ENCODE measurements at regions not wholly inside any gene's neighbourhood (a gene's known extent, or its start where the extent isn't known, plus 50 kb on each side); places are given as distances from the start of the nearest gene placed in this dataset.

DNA sequence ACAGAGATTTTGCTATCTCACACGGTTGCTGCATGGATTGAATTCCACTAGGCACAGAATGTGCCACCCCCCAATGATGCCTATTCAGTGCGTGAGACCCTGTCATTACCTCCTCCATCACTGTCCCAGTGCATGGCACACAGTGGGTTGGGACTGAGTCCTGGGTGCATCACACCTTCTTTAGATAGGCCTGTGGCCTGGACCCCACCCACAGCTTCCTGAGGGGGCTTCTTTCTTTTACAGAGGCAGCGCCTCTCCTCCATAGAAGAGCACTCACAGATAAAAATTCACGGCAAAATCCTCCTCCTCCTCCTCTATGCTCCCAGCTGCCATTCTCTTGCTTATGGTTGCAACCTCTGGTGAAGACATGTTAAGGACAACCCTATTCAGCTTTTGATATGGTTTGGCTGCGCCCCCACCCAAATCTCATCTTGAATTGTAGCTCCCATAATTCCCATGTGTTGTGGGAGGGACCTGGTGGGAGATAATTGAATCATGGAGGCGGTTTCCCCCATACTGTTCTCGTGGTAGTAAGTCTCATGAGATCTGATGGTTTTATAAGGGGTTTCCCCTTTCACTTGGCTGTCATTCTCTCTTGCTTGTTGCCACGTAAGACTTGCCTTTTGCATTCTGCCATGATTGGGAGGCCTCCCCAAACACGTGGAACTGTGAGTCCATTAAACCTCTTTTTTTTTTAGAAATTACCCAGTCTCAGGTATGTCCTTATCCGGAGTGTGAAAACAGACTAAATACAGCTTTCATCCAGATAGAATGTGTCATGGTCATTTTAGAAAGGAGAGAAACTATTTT is 147.6 kb downstream of the KLF13 start:
- no peak for DNase-seq
- Histone ChIP-seq H3K9me3 (ENCODE audit: low read length) (no peaks in the 10 kb centered on the region), H3K79me2 (ENCODE audit: low read length) (no peaks in the 10 kb centered on the region), H3K4me3 (ENCODE audit: low read length) (no peak overlapping the region), H3K9ac (ENCODE audit: low read length) (no peak overlapping the region), H3K27ac (ENCODE audit: low read length) (no peak overlapping the region), H3K27me3 (ENCODE audit: low read length) (0 out of 2 replicates have a peak, but pooled peaks cover 4% of the 10 kb centered on the region), H3K4me1 (ENCODE audit: low read length) (peaks cover 8% of the 10 kb centered on the region; the same call in 1 of the 2 replicates), H3K36me3 (ENCODE audit: insufficient read depth, low read length) (no peaks in the 10 kb centered on the region), H3K4me2 (ENCODE audit: low read depth, low read length, poor library complexity, severe bottlenecking) (no peak overlapping the region), H3K9me2 (replicated peaks; ENCODE audit: insufficient read depth, low read length) (no peaks in the 10 kb centered on the region), H4K20me1 (ENCODE audit: insufficient read depth, low read depth, low read length) (no peaks in the 10 kb centered on the region), H2AFZ (ENCODE audit: low read length) (no peak overlapping the region)

DNA sequence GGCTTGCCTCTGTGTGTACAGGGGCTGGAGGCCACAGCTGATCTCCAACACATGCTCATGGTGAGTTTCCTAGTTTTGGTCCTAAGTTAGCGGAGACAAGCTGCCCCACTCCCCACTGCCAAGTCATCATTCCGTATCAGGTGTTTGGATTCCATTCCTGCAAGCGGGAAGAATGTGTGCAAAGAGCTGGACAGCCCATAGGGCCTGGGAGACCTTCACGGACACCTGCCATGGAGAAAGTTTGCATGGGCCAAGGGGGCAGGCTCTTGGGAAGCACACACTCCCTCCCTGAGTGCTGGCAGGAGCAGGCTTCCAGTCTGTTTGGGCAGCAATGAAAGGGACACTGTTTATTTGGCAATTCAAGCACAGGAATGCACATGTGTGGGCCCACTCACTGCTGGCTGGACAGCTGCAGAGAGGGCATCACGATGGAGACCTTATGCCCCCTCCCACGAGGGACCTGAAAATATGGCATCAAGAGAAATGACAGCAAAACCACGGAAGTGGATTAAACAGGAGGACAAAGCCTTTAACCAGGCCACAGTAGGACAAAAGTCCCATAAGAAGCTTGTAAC is 149.7 kb downstream of the KLF13 start:
- peaks cover 8% of the 10 kb centered on the region; the same call in 1 of the 2 replicates for H3K4me1 ChIP-seq (ENCODE audit: low read length)
- H3K27ac ChIP-seq (ENCODE audit: low read length), result no peak overlapping the region
- no peaks in the 10 kb centered on the region for H3K79me2 ChIP-seq (ENCODE audit: low read length)
- H3K9ac ChIP-seq (ENCODE audit: low read length), result no peak overlapping the region
- DNase-seq, result no peak
- no peaks in the 10 kb centered on the region for H3K9me2 ChIP-seq (replicated peaks; ENCODE audit: insufficient read depth, low read length)
- no peak overlapping the region for H2AFZ ChIP-seq (ENCODE audit: low read length)
- no peak overlapping the region for H3K4me3 ChIP-seq (ENCODE audit: low read length)
- H3K36me3 ChIP-seq (ENCODE audit: insufficient read depth, low read length), result no peaks in the 10 kb centered on the region
- H4K20me1 ChIP-seq (ENCODE audit: insufficient read depth, low read depth, low read length), result no peaks in the 10 kb centered on the region
- H3K9me3 ChIP-seq (ENCODE audit: low read length), result no peaks in the 10 kb centered on the region
- no peak overlapping the region for H3K4me2 ChIP-seq (ENCODE audit: low read depth, low read length, poor library complexity, severe bottlenecking)
- 0 out of 2 replicates have a peak, but pooled peaks cover 4% of the 10 kb centered on the region for H3K27me3 ChIP-seq (ENCODE audit: low read length)

DNA sequence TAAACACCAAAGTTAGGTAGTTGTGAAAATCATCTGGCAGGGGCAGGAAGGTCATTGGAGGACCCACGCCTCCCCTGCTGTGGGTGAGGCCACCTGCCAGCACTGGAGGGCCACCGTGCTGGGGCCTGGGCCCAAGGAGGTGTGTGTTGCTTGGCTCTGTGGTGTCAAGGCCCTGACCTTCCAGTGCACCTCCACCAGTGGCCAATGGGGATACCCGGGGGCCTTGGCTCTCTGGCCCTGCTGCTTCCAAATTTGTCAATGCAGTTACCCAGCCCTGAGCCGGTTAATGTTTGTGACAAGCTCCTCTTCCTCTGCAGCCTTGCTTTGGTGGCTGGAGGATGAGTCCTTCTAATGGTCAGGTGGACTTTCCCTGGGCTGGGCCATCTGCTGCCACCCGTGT is 150.2 kb downstream of the KLF13 start:
- no peak overlapping the region for H3K4me2 ChIP-seq (ENCODE audit: low read depth, low read length, poor library complexity, severe bottlenecking)
- H4K20me1 ChIP-seq (ENCODE audit: insufficient read depth, low read depth, low read length), result no peaks in the 10 kb centered on the region
- H3K27ac ChIP-seq (ENCODE audit: low read length), result no peak overlapping the region
- no peak overlapping the region for H2AFZ ChIP-seq (ENCODE audit: low read length)
- 0 out of 2 replicates have a peak, but pooled peaks cover 4% of the 10 kb centered on the region for H3K27me3 ChIP-seq (ENCODE audit: low read length)
- H3K9me2 ChIP-seq (replicated peaks; ENCODE audit: insufficient read depth, low read length), result no peaks in the 10 kb centered on the region
- no peak for DNase-seq
- no peaks in the 10 kb centered on the region for H3K9me3 ChIP-seq (ENCODE audit: low read length)
- no peak overlapping the region for H3K9ac ChIP-seq (ENCODE audit: low read length)
- no peaks in the 10 kb centered on the region for H3K36me3 ChIP-seq (ENCODE audit: insufficient read depth, low read length)
- no peak overlapping the region for H3K4me3 ChIP-seq (ENCODE audit: low read length)
- no peaks in the 10 kb centered on the region for H3K79me2 ChIP-seq (ENCODE audit: low read length)
- peaks cover 8% of the 10 kb centered on the region; the same call in 1 of the 2 replicates for H3K4me1 ChIP-seq (ENCODE audit: low read length)

DNA sequence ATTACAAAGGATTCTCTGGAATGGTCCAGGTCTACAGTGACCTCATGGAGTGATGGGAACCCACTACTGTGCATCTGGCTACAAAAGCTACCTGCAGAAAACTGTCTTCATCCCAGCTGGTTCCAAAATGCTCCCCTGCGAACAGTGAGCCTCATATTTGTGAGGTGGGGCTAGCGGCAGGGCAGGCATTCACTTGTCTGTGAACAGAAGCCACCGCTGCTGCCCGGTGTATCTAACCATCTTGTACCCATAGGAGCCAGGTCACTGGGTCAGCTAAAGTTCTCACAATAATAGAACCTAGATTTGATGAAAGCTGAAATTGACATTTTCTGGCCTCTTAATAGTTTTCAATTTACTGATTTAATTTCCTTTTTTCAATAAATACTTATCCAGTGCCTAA is 150.7 kb downstream of the KLF13 start:
- Histone ChIP-seq H3K9ac (ENCODE audit: low read length) (no peak overlapping the region), H3K27ac (ENCODE audit: low read length) (no peak overlapping the region), H3K9me3 (ENCODE audit: low read length) (no peaks in the 10 kb centered on the region), H3K79me2 (ENCODE audit: low read length) (no peaks in the 10 kb centered on the region), H3K4me2 (ENCODE audit: low read depth, low read length, poor library complexity, severe bottlenecking) (no peak overlapping the region), H3K36me3 (ENCODE audit: insufficient read depth, low read length) (no peaks in the 10 kb centered on the region), H3K4me3 (ENCODE audit: low read length) (no peak overlapping the region), H3K9me2 (replicated peaks; ENCODE audit: insufficient read depth, low read length) (no peaks in the 10 kb centered on the region), H4K20me1 (ENCODE audit: insufficient read depth, low read depth, low read length) (no peaks in the 10 kb centered on the region), H3K4me1 (ENCODE audit: low read length) (peaks cover 8% of the 10 kb centered on the region; the same call in 1 of the 2 replicates), H3K27me3 (ENCODE audit: low read length) (0 out of 2 replicates have a peak, but pooled peaks cover 4% of the 10 kb centered on the region), H2AFZ (ENCODE audit: low read length) (no peak overlapping the region)
- DNase-seq, result no peak

DNA sequence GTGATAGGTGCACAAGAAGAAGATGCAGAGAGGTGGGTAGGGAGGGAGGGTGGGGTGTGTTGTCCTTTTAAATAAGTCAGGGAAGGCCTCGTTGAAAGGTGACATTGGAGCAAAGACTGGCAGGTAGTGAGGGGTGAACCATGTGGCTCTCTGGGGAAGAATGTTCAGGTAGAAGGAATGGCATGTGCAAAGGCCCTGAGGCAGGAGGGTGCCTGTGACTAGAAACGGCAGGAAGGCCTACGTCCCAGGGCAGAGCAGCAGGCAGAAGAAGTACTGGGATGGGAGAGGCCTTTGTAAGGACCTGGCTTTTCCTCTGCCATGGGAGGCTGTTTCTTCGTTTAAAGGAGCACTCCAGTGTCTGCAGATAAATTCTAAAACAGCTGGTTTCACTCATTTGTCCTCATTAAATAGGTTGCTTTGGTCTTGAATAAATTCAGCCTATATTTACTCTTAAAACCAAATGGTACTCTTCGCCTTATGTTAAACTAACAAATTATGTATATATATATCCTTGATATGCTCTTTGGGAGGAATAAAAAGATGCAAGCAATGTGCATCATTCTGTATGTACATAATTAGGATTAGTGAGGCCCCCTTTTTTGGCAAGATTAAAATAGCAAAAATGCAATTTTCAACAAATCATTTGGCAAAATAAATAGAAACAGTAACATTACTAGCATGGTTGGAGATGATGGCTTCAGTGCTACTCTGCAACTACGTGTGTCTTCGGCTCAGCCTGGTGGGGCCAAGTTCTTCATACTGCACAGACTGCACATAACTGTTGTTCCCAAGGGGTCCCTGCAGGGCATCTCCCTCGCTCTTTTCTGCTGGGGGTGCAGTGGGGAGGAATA is 151.4 kb downstream of the KLF13 start:
- Histone ChIP-seq H2AFZ (ENCODE audit: low read length) (no peak overlapping the region), H3K27me3 (ENCODE audit: low read length) (0 out of 2 replicates have a peak, but pooled peaks cover 4% of the 10 kb centered on the region), H3K36me3 (ENCODE audit: insufficient read depth, low read length) (no peaks in the 10 kb centered on the region), H4K20me1 (ENCODE audit: insufficient read depth, low read depth, low read length) (no peaks in the 10 kb centered on the region), H3K4me1 (ENCODE audit: low read length) (peaks cover 4% of the 10 kb centered on the region; the same call in 1 of the 2 replicates), H3K4me3 (ENCODE audit: low read length) (no peak overlapping the region), H3K9ac (ENCODE audit: low read length) (no peak overlapping the region), H3K4me2 (ENCODE audit: low read depth, low read length, poor library complexity, severe bottlenecking) (no peak overlapping the region), H3K27ac (ENCODE audit: low read length) (no peak overlapping the region), H3K9me3 (ENCODE audit: low read length) (no peaks in the 10 kb centered on the region), H3K79me2 (ENCODE audit: low read length) (no peaks in the 10 kb centered on the region), H3K9me2 (replicated peaks; ENCODE audit: insufficient read depth, low read length) (no peaks in the 10 kb centered on the region)
- DNase-seq, result no peak

DNA sequence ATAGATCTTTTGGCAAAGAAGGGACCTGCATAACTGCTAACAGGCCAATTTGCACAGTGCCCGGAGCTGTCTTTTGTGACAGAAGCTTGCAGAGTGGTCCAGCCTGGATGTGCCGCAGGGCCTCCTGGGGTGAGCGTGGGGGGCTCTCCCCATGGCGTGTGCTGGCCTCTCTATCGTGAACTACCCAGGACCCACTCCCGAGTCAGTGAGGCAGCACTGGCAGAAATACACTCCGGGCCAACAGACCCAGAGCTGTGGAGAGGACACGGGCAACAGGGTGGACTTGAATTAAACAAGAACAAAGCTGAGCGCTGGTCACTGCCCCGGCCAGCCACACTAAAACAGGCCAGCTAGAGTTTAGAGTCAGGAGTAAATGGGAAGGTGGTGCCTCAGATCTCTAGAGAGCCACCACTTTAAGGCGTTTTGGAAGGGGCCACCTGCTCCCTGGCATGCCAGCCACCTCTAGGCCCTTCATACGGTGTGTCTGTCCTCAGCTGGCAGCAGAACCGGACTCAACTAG is 152.1 kb downstream of the KLF13 start:
- Histone ChIP-seq H3K27ac (ENCODE audit: low read length) (no peak overlapping the region), H3K4me1 (ENCODE audit: low read length) (no peaks in the 10 kb centered on the region), H3K79me2 (ENCODE audit: low read length) (no peaks in the 10 kb centered on the region), H3K36me3 (ENCODE audit: insufficient read depth, low read length) (no peaks in the 10 kb centered on the region), H3K4me3 (ENCODE audit: low read length) (no peak overlapping the region), H3K9me3 (ENCODE audit: low read length) (no peaks in the 10 kb centered on the region), H3K9ac (ENCODE audit: low read length) (no peak overlapping the region), H3K4me2 (ENCODE audit: low read depth, low read length, poor library complexity, severe bottlenecking) (no peak overlapping the region), H3K9me2 (replicated peaks; ENCODE audit: insufficient read depth, low read length) (no peaks in the 10 kb centered on the region), H4K20me1 (ENCODE audit: insufficient read depth, low read depth, low read length) (no peaks in the 10 kb centered on the region), H3K27me3 (ENCODE audit: low read length) (0 out of 2 replicates have a peak, but pooled peaks cover under 1% of the 10 kb centered on the region), H2AFZ (ENCODE audit: low read length) (no peak overlapping the region)
- no peak for DNase-seq

DNA sequence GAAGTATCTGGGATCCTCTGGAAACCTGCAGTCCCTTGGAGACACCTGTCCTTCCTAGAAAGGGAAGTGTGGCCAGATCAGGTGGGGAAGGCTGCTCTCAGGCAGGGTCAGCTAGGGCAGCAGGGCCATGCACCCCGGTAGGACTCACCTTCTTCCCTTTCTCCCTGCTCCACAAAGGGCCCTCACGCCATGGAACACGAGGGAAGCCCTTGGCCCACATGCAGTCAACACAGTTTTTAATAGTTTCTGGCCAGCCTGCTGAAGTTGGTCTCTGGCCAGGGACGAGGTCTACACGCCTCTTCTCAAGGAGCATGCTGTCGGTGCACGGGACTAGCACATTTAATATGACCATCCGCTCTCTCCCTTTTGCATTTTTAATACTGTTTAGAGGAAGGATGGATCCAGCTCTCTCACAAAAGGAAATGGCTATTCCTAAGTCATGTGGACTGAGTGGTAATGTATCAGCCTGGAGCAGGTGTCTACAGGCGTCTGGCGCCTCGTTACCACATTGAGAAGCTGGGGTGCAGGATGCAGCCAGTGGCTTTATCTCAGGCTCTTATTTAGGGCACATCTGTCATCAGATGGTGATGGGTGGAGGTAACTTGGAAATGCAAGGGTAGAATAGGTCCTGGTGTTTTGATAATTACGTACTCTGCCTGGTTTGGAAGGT is 153.9 kb downstream of the KLF13 start:
- Histone ChIP-seq H3K27me3 (ENCODE audit: low read length) (no peaks in the 10 kb centered on the region), H3K79me2 (ENCODE audit: low read length) (no peaks in the 10 kb centered on the region), H3K27ac (ENCODE audit: low read length) (no peak overlapping the region), H3K9me2 (replicated peaks; ENCODE audit: insufficient read depth, low read length) (no peaks in the 10 kb centered on the region), H3K4me3 (ENCODE audit: low read length) (no peak overlapping the region), H3K4me2 (ENCODE audit: low read depth, low read length, poor library complexity, severe bottlenecking) (no peak overlapping the region), H3K36me3 (ENCODE audit: insufficient read depth, low read length) (no peaks in the 10 kb centered on the region), H3K9ac (ENCODE audit: low read length) (no peak overlapping the region), H4K20me1 (ENCODE audit: insufficient read depth, low read depth, low read length) (no peaks in the 10 kb centered on the region), H3K4me1 (ENCODE audit: low read length) (no peaks in the 10 kb centered on the region), H2AFZ (ENCODE audit: low read length) (no peak overlapping the region), H3K9me3 (ENCODE audit: low read length) (no peaks in the 10 kb centered on the region)
- no peak for DNase-seq
